A549 (cell line): ENCODE measurements at regions not wholly inside any gene's neighbourhood (a gene's known extent, or its start where the extent isn't known, plus 50 kb on each side); places are given as distances from the start of the nearest gene placed in this dataset.

Source experiments
- ATAC-seq, 2 experiments: fragments of 200-7000 bp in 1 of 2; fragments of >200 bp in 1 of 2; cut with Nextera tagmentation in 1 of 2; cut with Tn5 transposase in 1 of 2; 3 replicates each; pipeline versions ENCODE4 v1.8.0 to v1.9.1; 2018 to 2020; ENCODE audit warnings: mild to moderate bottlenecking in 1 of 2, moderate library complexity in 1 of 2
- CTCF ChIA-PET: fragments of 300-600 bp; sonication (Branson Sonifier 250); formaldehyde crosslinking; extraction: SDS; loops from one replicate; lab custom pipeline; 2021; ENCODE audit warnings: antibody characterized with exemption, inconsistent platforms; lab: Yijun Ruan, JAX
- POLR2A ChIA-PET: fragments of 350-600 bp; formaldehyde crosslinking; extraction: SDS; loops from one replicate; lab custom pipeline; 2021; ENCODE audit warnings: antibody characterized with exemption, inconsistent platforms; lab: Yijun Ruan, JAX
- DNase-seq, 2 experiments: peaks; one replicate each; pipeline versions ENCODE4 v3.0.0 to v3.0.0-alpha.2; 2011 to 2016; ENCODE audit warnings: low read depth in 1 of 2, low spot score in 1 of 2
- FAIRE-seq: peaks from 2 replicates; lab custom pipeline; 2011; peaks lifted over from hg19 to GRCh38; lab: Jason Lieb, UNC
- H3K27ac ChIP-seq, 2 experiments: fragments of >200 bp; sonication (Bioruptor Twin); formaldehyde crosslinking; 3 replicates each; pipeline ENCODE4 v1.5.1; 2016 to 2017
- H3K4me1 ChIP-seq: fragments of >200 bp; sonication (Bioruptor Twin); formaldehyde crosslinking; 3 replicates; pipeline ENCODE4 v1.6.1; 2016
- H3K4me2 ChIP-seq: fragments of >200 bp; sonication (Bioruptor Twin); formaldehyde crosslinking; 3 replicates; pipeline ENCODE4 v1.6.1; 2016
- H3K4me3 ChIP-seq: fragments of >200 bp; sonication (Bioruptor Twin); formaldehyde crosslinking; 3 replicates; pipeline ENCODE4 v1.5.1; 2016
- H3K9me3 ChIP-seq: fragments of >200 bp; sonication (Bioruptor Twin); formaldehyde crosslinking; 3 replicates; pipeline ENCODE4 v1.6.1; 2016
- BHLHE40 ChIP-seq: IDR thresholded peaks from 2 replicates; pipeline ENCODE4 v1.6.1; 2012; ENCODE audit warnings: low read depth, low read length, inconsistent platforms
- CBX2 ChIP-seq: fragments of 200-600 bp; sonication (generic); IDR thresholded peaks from 2 replicates; pipeline ENCODE4 v1.6.1; 2016; ENCODE audit warnings: low read depth, mild to moderate bottlenecking, borderline replicate concordance
- CBX8 ChIP-seq: fragments of 200-600 bp; sonication (generic); IDR thresholded peaks from 2 replicates; pipeline ENCODE4 v1.6.1; 2016
- CHD2 ChIP-seq: fragments of 150-350 bp; IDR thresholded peaks from 2 replicates; pipeline ENCODE4 v1.6.1; 2014; ENCODE audit warnings: low read length; ENCODE audit not compliant: partially characterized antibody
- CHD4 ChIP-seq: fragments of 200-600 bp; sonication (generic); IDR thresholded peaks from 2 replicates; pipeline ENCODE4 v1.6.1; 2016; ENCODE audit warnings: antibody characterized with exemption, mild to moderate bottlenecking, borderline replicate concordance
- CTCF ChIP-seq: fragments of >200 bp; sonication (Bioruptor Twin); formaldehyde crosslinking; IDR thresholded peaks from 3 replicates; pipeline ENCODE4 v1.5.1; 2016
- EHF ChIP-seq: fragments of 250-450 bp; sonication (Bioruptor Pico); IDR thresholded peaks from 2 replicates; pipeline ENCODE4 v1.5.0; 2020; ENCODE audit warnings: mild to moderate bottlenecking
- EHMT2 ChIP-seq: fragments of 200-600 bp; sonication (generic); IDR thresholded peaks from 2 replicates; pipeline ENCODE4 v1.6.1; 2016; ENCODE audit warnings: antibody characterized with exemption, low read depth, mild to moderate bottlenecking, moderate library complexity
- ESRRA ChIP-seq: fragments of 150-350 bp; IDR thresholded peaks from 2 replicates; pipeline ENCODE4 v1.6.1; 2014; ENCODE audit warnings: mild to moderate bottlenecking, low read length, borderline replicate concordance
- HDAC2 ChIP-seq: fragments of 200-600 bp; sonication (generic); IDR thresholded peaks from 2 replicates; pipeline ENCODE4 v1.6.1; 2016
- HEYL ChIP-seq: fragments of 250-450 bp; sonication (Bioruptor Pico); IDR thresholded peaks from 2 replicates; pipeline ENCODE4 v1.8.0; 2021; ENCODE audit warnings: mild to moderate bottlenecking, moderate library complexity
- HOXA7 ChIP-seq: fragments of 250-450 bp; sonication (Bioruptor Pico); IDR thresholded peaks from 2 replicates; pipeline ENCODE4 v1.5.0; 2020; ENCODE audit warnings: mild to moderate bottlenecking, moderate library complexity
- HOXB13 ChIP-seq: fragments of 250-450 bp; sonication (Bioruptor Pico); IDR thresholded peaks from 2 replicates; pipeline ENCODE4 v1.5.0; 2020; ENCODE audit warnings: low read depth, mild to moderate bottlenecking, moderate library complexity
- JUN ChIP-seq, 2 experiments: fragments of >200 bp; sonication (Bioruptor Twin); formaldehyde crosslinking; IDR thresholded peaks; 2 replicates in 1 of 2; 3 replicates in 1 of 2; pipeline ENCODE4 v1.6.1; 2016 to 2017
- KDM5A ChIP-seq: fragments of 200-600 bp; sonication (generic); IDR thresholded peaks from 2 replicates; pipeline ENCODE4 v1.6.1; 2016; ENCODE audit warnings: antibody characterized with exemption, mild to moderate bottlenecking
- MAFK ChIP-seq: fragments of 450-650 bp; IDR thresholded peaks from 2 replicates; pipeline ENCODE4 v1.6.1; 2014; ENCODE audit not compliant: partially characterized antibody
- MAX ChIP-seq: IDR thresholded peaks from 2 replicates; pipeline ENCODE4 v1.6.1; 2012
- MYC ChIP-seq: IDR thresholded peaks from 2 replicates; pipeline ENCODE4 v1.6.1; 2012; ENCODE audit warnings: mild to moderate bottlenecking, inconsistent platforms, low read length, improper control_type of control experiment, borderline replicate concordance
- RARB ChIP-seq: fragments of 250-450 bp; sonication (Bioruptor Pico); IDR thresholded peaks from 2 replicates; pipeline ENCODE4 v1.8.0; 2021; ENCODE audit warnings: mild to moderate bottlenecking, moderate library complexity
- RFX5 ChIP-seq: fragments of 450-650 bp; IDR thresholded peaks from 2 replicates; pipeline ENCODE4 v1.7.1; 2014; ENCODE audit warnings: antibody characterized with exemption, mild to moderate bottlenecking, moderate library complexity
- ZC3H11A ChIP-seq: fragments of 450-650 bp; IDR thresholded peaks from 2 replicates; pipeline ENCODE4 v1.6.1; 2014; ENCODE audit warnings: antibody characterized with exemption, mild to moderate bottlenecking
- WGBS: methylation state at CpG from one replicate; pipeline ENCODE4 v1.1.6; 2017; ENCODE audit errors: missing lambda C conversion rate; 5-methylcytosine and 5-hydroxymethylcytosine counted together
- TF ChIP-seq, protein P1 (sequence below): fragments of 250-450 bp; sonication (Bioruptor Pico); IDR thresholded peaks from 2 replicates; pipeline ENCODE4 v1.5.0; 2020; ENCODE audit warnings: low read depth, mild to moderate bottlenecking, moderate library complexity
- TF ChIP-seq, protein P2 (sequence below): fragments of 250-450 bp; sonication (Bioruptor Pico); IDR thresholded peaks from 2 replicates; pipeline ENCODE4 v1.5.0; 2021; ENCODE audit warnings: mild to moderate bottlenecking, moderate library complexity, borderline replicate concordance
- TF ChIP-seq, protein P3 (sequence below): fragments of 450-650 bp; IDR thresholded peaks from 2 replicates; pipeline ENCODE4 v1.6.1; 2014; ENCODE audit warnings: antibody characterized with exemption

GRCh38 chr2:18668221-18668620 is 78.9 kb upstream of the NT5C1B start:
- POLR2A ChIA-PET: no interaction called here
- Histone ChIP-seq H3K9me3 (no peaks in the 10 kb centered on the region), H3K4me1 (no peaks in the 10 kb centered on the region), H3K27ac (no peak overlapping the region), H3K4me2 (no peak overlapping the region), H3K4me3 (no peak overlapping the region)
- TF ChIP-seq EHMT2 (no peak), MYC (no peak), HOXA7 (CRISPR knock-in tag) (no peak), CHD2 (no peak), ESRRA (no peak), HOXB13 (CRISPR knock-in tag) (no peak), MAX (no peak), KDM5A (no peak), CBX8 (no peak), CBX2 (no peak), EHF (CRISPR knock-in tag) (no peak), HDAC2 (no peak), BHLHE40 (no peak), RFX5 (no peak)
- TF ChIP-seq, protein P1, sequence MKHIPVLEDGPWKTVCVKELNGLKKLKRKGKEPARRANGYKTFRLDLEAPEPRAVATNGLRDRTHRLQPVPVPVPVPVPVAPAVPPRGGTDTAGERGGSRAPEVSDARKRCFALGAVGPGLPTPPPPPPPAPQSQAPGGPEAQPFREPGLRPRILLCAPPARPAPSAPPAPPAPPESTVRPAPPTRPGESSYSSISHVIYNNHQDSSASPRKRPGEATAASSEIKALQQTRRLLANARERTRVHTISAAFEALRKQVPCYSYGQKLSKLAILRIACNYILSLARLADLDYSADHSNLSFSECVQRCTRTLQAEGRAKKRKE (CRISPR knock-in tag): no peak
- TF ChIP-seq, protein P2, sequence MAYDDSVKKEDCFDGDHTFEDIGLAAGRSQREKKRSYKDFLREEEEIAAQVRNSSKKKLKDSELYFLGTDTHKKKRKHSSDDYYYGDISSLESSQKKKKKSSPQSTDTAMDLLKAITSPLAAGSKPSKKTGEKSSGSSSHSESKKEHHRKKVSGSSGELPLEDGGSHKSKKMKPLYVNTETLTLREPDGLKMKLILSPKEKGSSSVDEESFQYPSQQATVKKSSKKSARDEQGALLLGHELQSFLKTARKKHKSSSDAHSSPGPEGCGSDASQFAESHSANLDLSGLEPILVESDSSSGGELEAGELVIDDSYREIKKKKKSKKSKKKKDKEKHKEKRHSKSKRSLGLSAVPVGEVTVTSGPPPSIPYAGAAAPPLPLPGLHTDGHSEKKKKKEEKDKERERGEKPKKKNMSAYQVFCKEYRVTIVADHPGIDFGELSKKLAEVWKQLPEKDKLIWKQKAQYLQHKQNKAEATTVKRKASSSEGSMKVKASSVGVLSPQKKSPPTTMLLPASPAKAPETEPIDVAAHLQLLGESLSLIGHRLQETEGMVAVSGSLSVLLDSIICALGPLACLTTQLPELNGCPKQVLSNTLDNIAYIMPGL (CRISPR knock-in tag): no peak
- TF ChIP-seq, protein P3, sequence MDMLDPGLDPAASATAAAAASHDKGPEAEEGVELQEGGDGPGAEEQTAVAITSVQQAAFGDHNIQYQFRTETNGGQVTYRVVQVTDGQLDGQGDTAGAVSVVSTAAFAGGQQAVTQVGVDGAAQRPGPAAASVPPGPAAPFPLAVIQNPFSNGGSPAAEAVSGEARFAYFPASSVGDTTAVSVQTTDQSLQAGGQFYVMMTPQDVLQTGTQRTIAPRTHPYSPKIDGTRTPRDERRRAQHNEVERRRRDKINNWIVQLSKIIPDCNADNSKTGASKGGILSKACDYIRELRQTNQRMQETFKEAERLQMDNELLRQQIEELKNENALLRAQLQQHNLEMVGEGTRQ: no peak
- FAIRE-seq (no peak), DNase-seq (no peak), ATAC-seq (no peak)
- WGBS: 25% methylated on average over 2 of the region's 2 CpGs
- CTCF ChIA-PET: interaction anchor here (1.0 kb wide), 1 partner anchor 9 kb away, joined by 3 read pairs; no protein-coding TSS in a partner anchor

GRCh38 chr2:18664421-18664820 is 75.1 kb upstream of the NT5C1B start:
- ATAC-seq (no peak), DNase-seq (no peak), FAIRE-seq (no peak)
- Histone ChIP-seq H3K9me3 (no peaks in the 10 kb centered on the region), H3K4me1 (no peaks in the 10 kb centered on the region), H3K4me2 (no peak overlapping the region), H3K4me3 (no peak overlapping the region), H3K27ac (no peak overlapping the region)
- ChIA-PET CTCF (interaction anchor here (1.4 kb wide), 1 partner anchor 287 kb away, joined by 3 read pairs; no protein-coding TSS in a partner anchor), POLR2A (no interaction called here)
- TF ChIP-seq HOXA7 (CRISPR knock-in tag) (no peak), HEYL (CRISPR knock-in tag) (no peak), ZC3H11A (no peak), RARB (CRISPR knock-in tag) (no peak), CHD4 (no peak), MAFK (no peak), CTCF (no peak), JUN (IDR thresholded peaks at IDR 0.05) (no peak), EHF (CRISPR knock-in tag) (no peak)
- WGBS: 25% methylated on average over 1 of the region's 1 CpG
